ENCODE measurements at regions not wholly inside any gene's neighbourhood (a gene's known extent, or its start where the extent isn't known, plus 50 kb on each side); places are given as distances from the start of the nearest gene placed in this dataset.

GRCh38 chr12:31205054-31205453 is 120.9 kb downstream of the SINHCAF start:
- Histone ChIP-seq H3K27ac (ENCODE audit: low read depth, low read length) (no peak overlapping the region), H3K4me2 (ENCODE audit: insufficient read depth, low read length) (no peak overlapping the region), H2AFZ (ENCODE audit: low read length) (no peak overlapping the region), H3K4me1 (ENCODE audit: insufficient read depth, low read length) (no peaks in the 10 kb centered on the region), H4K20me1 (ENCODE audit: insufficient read depth, low read length) (no peaks in the 10 kb centered on the region), H3K27me3 (ENCODE audit: insufficient read depth, low read length) (peaks cover 2% of the 10 kb centered on the region), H3K36me3 (ENCODE audit: insufficient read depth, low read length) (no peaks in the 10 kb centered on the region), H3K4me3 (ENCODE audit: insufficient read depth, low read length) (no peak overlapping the region), H3K9me3 (ENCODE audit: low read depth, low read length) (no peaks in the 10 kb centered on the region), H3K79me2 (ENCODE audit: insufficient read depth, low read length) (no peaks in the 10 kb centered on the region)
- no peak for TF ChIP-seq CTCF (IDR thresholded peaks at IDR 0.05; ENCODE audit: extremely low read depth, low read depth, low read length)
- DNase-seq (ENCODE audit: insufficient read length, low spot score, missing footprints), result no peak

GRCh38 chr12:31206038-31206670 is 119.8 kb downstream of the SINHCAF start:
- no peaks in the 10 kb centered on the region for H4K20me1 ChIP-seq (ENCODE audit: insufficient read depth, low read length)
- H3K36me3 ChIP-seq (ENCODE audit: insufficient read depth, low read length), result no peaks in the 10 kb centered on the region
- peaks cover 2% of the 10 kb centered on the region for H3K27me3 ChIP-seq (ENCODE audit: insufficient read depth, low read length)
- no peak overlapping the region for H2AFZ ChIP-seq (ENCODE audit: low read length)
- H3K4me1 ChIP-seq (ENCODE audit: insufficient read depth, low read length), result no peaks in the 10 kb centered on the region
- H3K9me3 ChIP-seq (ENCODE audit: low read depth, low read length), result no peaks in the 10 kb centered on the region
- H3K4me3 ChIP-seq (ENCODE audit: insufficient read depth, low read length), result no peak overlapping the region
- no peaks in the 10 kb centered on the region for H3K79me2 ChIP-seq (ENCODE audit: insufficient read depth, low read length)
- DNase-seq (ENCODE audit: insufficient read length, low spot score, missing footprints), result peak; percentile 13
- no peak overlapping the region for H3K27ac ChIP-seq (ENCODE audit: low read depth, low read length)
- no peak for TF ChIP-seq CTCF (IDR thresholded peaks at IDR 0.05; ENCODE audit: extremely low read depth, low read depth, low read length)
- H3K4me2 ChIP-seq (ENCODE audit: insufficient read depth, low read length), result no peak overlapping the region

- Histone ChIP-seq H4K20me1 (ENCODE audit: insufficient read depth, low read length) (no peaks in the 10 kb centered on the region), H3K9me3 (ENCODE audit: low read depth, low read length) (no peaks in the 10 kb centered on the region), H3K4me2 (ENCODE audit: insufficient read depth, low read length) (no peak overlapping the region), H3K4me1 (ENCODE audit: insufficient read depth, low read length) (no peaks in the 10 kb centered on the region), H3K4me3 (ENCODE audit: insufficient read depth, low read length) (no peak overlapping the region), H3K36me3 (ENCODE audit: insufficient read depth, low read length) (no peaks in the 10 kb centered on the region), H2AFZ (ENCODE audit: low read length) (no peak overlapping the region), H3K27me3 (ENCODE audit: insufficient read depth, low read length) (peaks cover 2% of the 10 kb centered on the region), H3K79me2 (ENCODE audit: insufficient read depth, low read length) (no peaks in the 10 kb centered on the region), H3K27ac (ENCODE audit: low read depth, low read length) (no peak overlapping the region)
- no peak for TF ChIP-seq CTCF (IDR thresholded peaks at IDR 0.05; ENCODE audit: extremely low read depth, low read depth, low read length)
- no peak for DNase-seq (ENCODE audit: insufficient read length, low spot score, missing footprints)
Observed at GRCh38 chr12:31207799-31208465, 118.0 kb downstream of the SINHCAF start.

GRCh38 chr12:31210104-31210503 is 115.8 kb downstream of the SINHCAF start:
- H3K4me3 ChIP-seq (ENCODE audit: insufficient read depth, low read length), result no peak overlapping the region
- no peak overlapping the region for H2AFZ ChIP-seq (ENCODE audit: low read length)
- no peaks in the 10 kb centered on the region for H3K27me3 ChIP-seq (ENCODE audit: insufficient read depth, low read length)
- no peak overlapping the region for H3K27ac ChIP-seq (ENCODE audit: low read depth, low read length)
- H3K4me1 ChIP-seq (ENCODE audit: insufficient read depth, low read length), result no peaks in the 10 kb centered on the region
- TF ChIP-seq CTCF (IDR thresholded peaks at IDR 0.05; ENCODE audit: extremely low read depth, low read depth, low read length), result no peak
- H3K4me2 ChIP-seq (ENCODE audit: insufficient read depth, low read length), result no peak overlapping the region
- DNase-seq (ENCODE audit: insufficient read length, low spot score, missing footprints), result no peak
- no peaks in the 10 kb centered on the region for H3K79me2 ChIP-seq (ENCODE audit: insufficient read depth, low read length)
- no peaks in the 10 kb centered on the region for H4K20me1 ChIP-seq (ENCODE audit: insufficient read depth, low read length)
- no peaks in the 10 kb centered on the region for H3K36me3 ChIP-seq (ENCODE audit: insufficient read depth, low read length)
- no peaks in the 10 kb centered on the region for H3K9me3 ChIP-seq (ENCODE audit: low read depth, low read length)

Data from osteoblast (primary cell).